GM19193 (cell line): ENCODE measurements at regions not wholly inside any gene's neighbourhood (a gene's known extent, or its start where the extent isn't known, plus 50 kb on each side); places are given as distances from the start of the nearest gene placed in this dataset.

ENCODE experiments used
- POLR2A ChIP-seq: IDR thresholded peaks from 4 replicates; pipeline ENCODE4 v1.6.1; 2011; ENCODE audit not compliant: insufficient read depth, insufficient read length; ENCODE audit errors: extremely low read depth

- no peak for TF ChIP-seq POLR2A
Observed at GRCh38 chr10:29751240-29751639, 116.5 kb upstream of the SVIL start.

DNA sequence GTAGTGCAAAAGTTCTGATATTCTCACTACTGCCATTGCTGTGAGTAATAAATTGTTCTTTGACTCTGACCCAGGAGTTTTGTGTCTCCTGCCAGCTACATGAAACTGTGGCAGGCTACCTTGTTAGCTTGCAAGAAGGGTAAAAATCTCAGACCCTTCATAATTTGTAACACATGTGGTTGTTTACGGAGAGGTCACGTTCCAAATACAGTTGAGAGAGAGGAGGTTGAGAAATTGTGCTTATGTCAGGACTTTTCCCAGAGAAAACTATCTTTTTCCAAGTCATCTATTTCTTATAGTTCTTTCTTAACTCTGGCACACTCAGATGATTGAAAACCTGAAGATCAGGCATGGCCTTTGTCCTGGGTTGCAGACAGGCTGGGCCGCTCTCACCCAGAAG, 114.4 kb upstream of the SVIL start:
- TF ChIP-seq POLR2A, result no peak

- TF ChIP-seq POLR2A, result no peak
Observed at GRCh38 chr10:29748109-29748650, 113.4 kb upstream of the SVIL start.

- TF ChIP-seq POLR2A, result no peak
Observed at GRCh38 chr10:29746080-29746797, 111.5 kb upstream of the SVIL start.

- no peak for TF ChIP-seq POLR2A
Observed at GRCh38 chr10:29740981-29741545, 106.3 kb upstream of the SVIL start.

GRCh38 chr10:29738341-29738740, 103.6 kb upstream of the SVIL start:
- no peak for TF ChIP-seq POLR2A

GRCh38 chr10:29737074-29737593, 102.4 kb upstream of the SVIL start:
- TF ChIP-seq POLR2A, result no peak

DNA sequence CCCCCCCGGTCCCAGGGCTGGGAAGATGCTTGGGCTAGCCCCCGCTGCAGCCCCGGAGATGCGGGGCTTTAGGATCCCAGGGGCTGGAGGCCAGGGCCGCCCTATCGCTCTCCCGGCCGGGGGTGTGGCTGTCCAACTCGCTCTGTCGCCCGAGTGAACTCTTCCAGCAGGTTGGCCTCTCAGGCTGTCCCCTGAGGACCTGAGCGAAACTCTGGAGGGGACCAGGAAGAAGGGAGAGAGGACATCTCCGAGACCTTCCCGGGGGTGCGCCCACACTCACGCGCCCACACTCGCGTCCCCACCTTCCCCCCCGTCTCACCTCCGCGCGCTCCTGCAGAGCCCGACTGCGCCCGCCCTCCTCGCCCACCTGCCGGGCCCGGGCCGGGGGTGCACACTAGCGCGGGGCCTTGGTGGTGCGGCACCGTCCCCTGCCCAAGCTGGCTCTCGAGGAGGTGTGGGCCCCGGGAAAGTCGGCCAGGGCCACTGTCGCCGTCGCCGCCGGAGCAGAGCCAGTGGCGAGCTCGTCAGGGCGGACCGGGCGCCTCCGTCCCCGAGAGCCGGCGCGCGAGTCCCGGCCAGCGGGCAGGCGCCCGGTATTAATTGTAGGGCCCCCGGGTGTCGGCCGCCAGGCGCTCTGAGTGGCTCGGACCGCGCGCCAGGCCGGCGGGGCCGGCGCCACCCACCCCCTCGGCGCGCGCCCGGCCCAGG, 101.7 kb upstream of the SVIL start:
- no peak for TF ChIP-seq POLR2A

DNA sequence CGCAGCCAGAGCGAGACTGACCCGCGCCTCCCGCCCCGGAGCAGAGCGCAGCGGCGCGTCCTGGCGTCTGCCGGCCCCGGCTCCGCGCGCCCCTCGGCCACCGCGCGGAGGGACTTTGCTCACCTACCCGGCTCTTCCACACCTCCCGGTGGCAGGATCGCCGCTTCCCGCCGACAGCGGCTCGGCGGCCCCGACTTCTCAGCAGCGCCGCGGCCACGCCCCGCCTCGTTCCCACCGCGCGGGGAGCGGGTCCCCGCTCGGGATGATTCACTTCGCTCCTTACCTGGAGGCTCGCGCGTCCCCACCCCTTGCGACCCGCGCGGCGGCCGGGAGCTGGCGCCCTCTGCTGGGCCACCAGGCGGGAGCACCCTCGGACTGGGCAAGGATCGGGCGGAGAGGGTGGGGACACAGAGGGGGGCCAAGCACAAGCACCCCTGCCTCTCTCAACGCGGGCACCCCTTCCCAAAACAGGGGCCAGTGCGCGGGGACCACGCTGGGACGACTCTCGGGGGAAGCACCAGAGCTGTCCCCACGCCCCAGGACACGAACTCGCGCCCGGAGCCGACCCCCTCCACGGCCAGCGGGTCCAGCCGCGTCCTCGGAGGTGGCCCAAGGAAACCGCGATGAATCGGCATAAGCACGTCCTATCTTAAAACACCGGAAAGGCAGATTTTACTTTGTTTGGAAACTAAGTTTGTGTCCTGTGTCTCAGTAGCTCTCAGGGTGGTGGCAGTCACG, 101.0 kb upstream of the SVIL start:
- no peak for TF ChIP-seq POLR2A

GRCh38 chr10:29734962-29735627, 100.3 kb upstream of the SVIL start:
- TF ChIP-seq POLR2A, result peak; percentile 24

GRCh38 chr10:29734640-29734961, 99.8 kb upstream of the SVIL start:
- no peak for TF ChIP-seq POLR2A

DNA sequence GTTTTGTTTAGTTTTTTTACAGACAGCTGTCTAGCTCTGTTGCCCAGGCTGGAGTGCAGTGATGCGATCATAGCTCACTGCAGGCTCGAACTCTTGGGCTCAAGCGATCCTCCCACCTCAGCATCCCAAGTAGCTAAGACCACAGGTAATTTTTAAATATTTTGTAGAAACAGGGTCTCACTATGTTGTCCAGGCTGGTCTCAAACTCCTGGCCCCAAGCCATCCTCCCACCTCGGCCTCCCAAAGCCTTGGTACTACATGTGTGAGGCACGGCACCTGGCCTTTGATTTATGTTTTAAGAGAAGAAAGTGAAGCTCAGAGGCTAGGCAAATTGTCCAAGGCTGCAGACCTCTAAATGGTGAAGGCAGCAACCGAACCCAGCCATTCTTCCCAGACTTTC, 98.6 kb upstream of the SVIL start:
- no peak for TF ChIP-seq POLR2A

- TF ChIP-seq POLR2A, result no peak
Observed at GRCh38 chr10:29732918-29733317, 98.1 kb upstream of the SVIL start.

GRCh38 chr10:29731760-29732159, 97.0 kb upstream of the SVIL start:
- no peak for TF ChIP-seq POLR2A
